WERI-Rb-1 (cell line): ENCODE measurements at regions not wholly inside any gene's neighbourhood (a gene's known extent, or its start where the extent isn't known, plus 50 kb on each side); places are given as distances from the start of the nearest gene placed in this dataset.

Source experiments
- DNase-seq: peaks from one replicate; pipeline ENCODE4 v3.0.0-alpha.2; 2020
- H3K27ac ChIP-seq: fragments of 250-450 bp; sonication (Bioruptor Pico); 2 replicates; pipeline ENCODE4 v1.5.1; 2020; ENCODE audit warnings: mild to moderate bottlenecking, moderate library complexity
- H3K27me3 ChIP-seq: fragments of 250-450 bp; sonication (Bioruptor Pico); 2 replicates; pipeline ENCODE4 v1.5.1; 2021; ENCODE audit warnings: mild to moderate bottlenecking, low read depth, moderate library complexity; ENCODE audit not compliant: insufficient read depth, severe bottlenecking
- H3K36me3 ChIP-seq: fragments of 250-450 bp; sonication (Bioruptor Pico); 2 replicates; pipeline ENCODE4 v1.5.1; 2020; ENCODE audit warnings: mild to moderate bottlenecking, moderate library complexity
- H3K4me3 ChIP-seq: 2 replicates; pipeline ENCODE4 v1.5.1; 2011; ENCODE audit warnings: low read depth, mild to moderate bottlenecking, control low read depth, low read length
- H3K9me3 ChIP-seq: fragments of 250-450 bp; sonication (Bioruptor Pico); 2 replicates; pipeline ENCODE4 v1.5.1; 2021; ENCODE audit warnings: mild to moderate bottlenecking, moderate library complexity; ENCODE audit not compliant: severe bottlenecking
- TF ChIP-seq, protein P1 (sequence below): IDR thresholded peaks from 2 replicates; pipeline ENCODE4 v1.5.1; 2011; ENCODE audit warnings: low read depth, mild to moderate bottlenecking, control low read depth, inconsistent platforms, low read length

GRCh38 chr3:127049393-127049792 lies 66.5 kb downstream of the PLXNA1 start:
- no peak overlapping the region for H3K4me3 ChIP-seq
- H3K9me3 ChIP-seq = peaks cover 7% of the 10 kb centered on the region
- H3K36me3 ChIP-seq = no peaks in the 10 kb centered on the region
- no peak for DNase-seq
- TF ChIP-seq, protein P1, sequence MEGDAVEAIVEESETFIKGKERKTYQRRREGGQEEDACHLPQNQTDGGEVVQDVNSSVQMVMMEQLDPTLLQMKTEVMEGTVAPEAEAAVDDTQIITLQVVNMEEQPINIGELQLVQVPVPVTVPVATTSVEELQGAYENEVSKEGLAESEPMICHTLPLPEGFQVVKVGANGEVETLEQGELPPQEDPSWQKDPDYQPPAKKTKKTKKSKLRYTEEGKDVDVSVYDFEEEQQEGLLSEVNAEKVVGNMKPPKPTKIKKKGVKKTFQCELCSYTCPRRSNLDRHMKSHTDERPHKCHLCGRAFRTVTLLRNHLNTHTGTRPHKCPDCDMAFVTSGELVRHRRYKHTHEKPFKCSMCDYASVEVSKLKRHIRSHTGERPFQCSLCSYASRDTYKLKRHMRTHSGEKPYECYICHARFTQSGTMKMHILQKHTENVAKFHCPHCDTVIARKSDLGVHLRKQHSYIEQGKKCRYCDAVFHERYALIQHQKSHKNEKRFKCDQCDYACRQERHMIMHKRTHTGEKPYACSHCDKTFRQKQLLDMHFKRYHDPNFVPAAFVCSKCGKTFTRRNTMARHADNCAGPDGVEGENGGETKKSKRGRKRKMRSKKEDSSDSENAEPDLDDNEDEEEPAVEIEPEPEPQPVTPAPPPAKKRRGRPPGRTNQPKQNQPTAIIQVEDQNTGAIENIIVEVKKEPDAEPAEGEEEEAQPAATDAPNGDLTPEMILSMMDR = no peak
- H3K27me3 ChIP-seq = no peaks in the 10 kb centered on the region
- no peak overlapping the region for H3K27ac ChIP-seq

DNA sequence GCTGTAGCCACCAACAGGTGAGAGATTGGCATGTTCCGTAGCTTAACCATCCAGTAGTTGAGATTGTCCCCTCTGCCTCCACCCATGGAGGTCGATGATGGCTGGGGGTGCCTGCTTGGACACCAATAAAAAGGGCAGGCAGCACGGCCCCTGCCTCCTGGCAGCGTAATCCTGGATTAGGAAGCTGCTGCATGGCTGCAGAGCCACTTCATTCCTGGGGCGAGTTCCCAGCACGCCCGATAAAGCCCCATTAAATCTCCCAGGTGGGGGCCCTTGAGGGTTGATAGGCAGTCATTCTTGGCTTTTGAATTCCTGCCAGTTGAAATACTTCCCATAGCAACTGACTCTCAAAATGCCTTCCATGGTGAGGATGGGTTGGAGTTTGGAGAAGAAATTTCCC lies 67.8 kb downstream of the PLXNA1 start:
- Histone ChIP-seq H3K27me3 (no peaks in the 10 kb centered on the region), H3K27ac (0 out of 2 replicates have a peak overlapping the region, but pooled peaks have one; percentile 26), H3K4me3 (no peak overlapping the region), H3K36me3 (no peaks in the 10 kb centered on the region), H3K9me3 (peaks cover 7% of the 10 kb centered on the region)
- peak; percentile 68 for DNase-seq
- TF ChIP-seq, protein P1 = no peak

DNA sequence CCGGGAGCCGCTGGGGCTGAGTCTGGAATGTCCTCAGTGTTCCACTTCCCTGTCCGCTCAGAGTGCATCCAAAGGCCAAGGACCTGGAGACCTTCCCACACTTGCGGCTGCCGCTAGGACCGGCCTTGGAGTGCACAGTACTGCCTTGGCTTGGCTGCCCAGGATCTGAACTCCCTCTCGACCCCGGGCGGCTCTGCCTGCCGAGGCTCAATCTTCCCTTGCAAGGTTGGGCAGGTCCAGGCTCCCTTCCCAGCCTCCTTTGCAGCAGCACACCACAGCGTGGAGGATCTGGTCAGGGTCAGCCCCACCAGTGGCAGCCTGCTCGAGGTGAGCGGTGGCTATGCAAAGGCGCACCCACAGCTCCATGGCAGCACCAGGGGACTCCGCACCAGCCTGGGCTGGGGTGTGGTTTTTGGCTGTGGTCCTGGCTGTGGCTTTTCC lies 69.2 kb downstream of the PLXNA1 start:
- Histone ChIP-seq H3K4me3 (no peak overlapping the region), H3K9me3 (peaks cover 14% of the 10 kb centered on the region), H3K27me3 (no peaks in the 10 kb centered on the region), H3K36me3 (no peaks in the 10 kb centered on the region), H3K27ac (no peak overlapping the region)
- TF ChIP-seq, protein P1 = no peak
- no peak for DNase-seq

GRCh38 chr3:127053026-127053425 lies 70.1 kb downstream of the PLXNA1 start:
- peaks cover 14% of the 10 kb centered on the region for H3K9me3 ChIP-seq
- H3K27me3 ChIP-seq = no peaks in the 10 kb centered on the region
- TF ChIP-seq, protein P1 = no peak
- H3K27ac ChIP-seq = no peak overlapping the region
- no peak for DNase-seq
- no peaks in the 10 kb centered on the region for H3K36me3 ChIP-seq
- H3K4me3 ChIP-seq = no peak overlapping the region

DNA sequence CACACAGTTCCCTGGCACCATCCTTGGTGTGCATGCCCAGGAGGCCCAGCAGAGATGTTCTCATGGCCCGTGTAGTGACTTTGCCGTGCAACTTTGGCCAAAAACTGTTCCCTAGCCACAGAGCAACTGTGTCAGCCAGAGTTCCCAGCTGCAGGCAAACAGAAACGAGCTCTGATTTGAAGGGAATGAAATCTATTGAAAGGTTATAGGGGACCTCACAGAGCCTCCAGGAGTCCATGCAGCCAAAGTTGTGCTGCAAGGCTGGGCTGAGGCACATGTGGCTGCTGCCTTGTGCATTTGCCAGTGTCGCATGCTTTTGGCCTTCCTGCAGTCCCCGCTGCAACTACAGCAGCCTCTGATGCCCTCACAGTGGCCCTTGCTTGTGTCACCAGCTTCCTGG lies 70.5 kb downstream of the PLXNA1 start:
- Histone ChIP-seq H3K27me3 (no peaks in the 10 kb centered on the region), H3K9me3 (peaks cover 10% of the 10 kb centered on the region), H3K4me3 (no peak overlapping the region), H3K27ac (no peak overlapping the region), H3K36me3 (no peaks in the 10 kb centered on the region)
- no peak for DNase-seq
- TF ChIP-seq, protein P1 = no peak

- no peak for DNase-seq
- Histone ChIP-seq H3K36me3 (no peaks in the 10 kb centered on the region), H3K9me3 (peaks cover 9% of the 10 kb centered on the region), H3K27me3 (no peaks in the 10 kb centered on the region), H3K27ac (no peak overlapping the region), H3K4me3 (no peak overlapping the region)
- TF ChIP-seq, protein P1 = no peak
Measured at GRCh38 chr3:127053979-127054378, 71.1 kb downstream of the PLXNA1 start.
